ENCODE measurements at regions not wholly inside any gene's neighbourhood (a gene's known extent, or its start where the extent isn't known, plus 50 kb on each side); places are given as distances from the start of the nearest gene placed in this dataset.

GRCh38 chr6:12442455-12442854, 152.3 kb downstream of the EDN1 start:
- intact Hi-C loops (cut with DNase I), result no loop called here
- H3K4me3 ChIP-seq, result no peak overlapping the region
- no peaks in the 10 kb centered on the region for H3K4me1 ChIP-seq
- H3K27ac ChIP-seq, result no peak overlapping the region
- no peaks in the 10 kb centered on the region for H3K27me3 ChIP-seq
- no peaks in the 10 kb centered on the region for H3K36me3 ChIP-seq
- 63 to 80% methylated on average over 4 of the region's 4 CpGs for WGBS, 2 donors
- no peak for TF ChIP-seq CTCF (IDR thresholded peaks at IDR 0.05)
- no peak for TF ChIP-seq POLR2A (IDR thresholded peaks at IDR 0.05)
- no peak for DNase-seq
- H3K9me3 ChIP-seq, result no peaks in the 10 kb centered on the region

- 80 to 95% methylated on average over 1 of the region's 1 CpG for WGBS, 2 donors
- Histone ChIP-seq H3K36me3 (no peaks in the 10 kb centered on the region), H3K4me1 (no peaks in the 10 kb centered on the region), H3K9me3 (no peaks in the 10 kb centered on the region), H3K4me3 (no peak overlapping the region), H3K27me3 (no peaks in the 10 kb centered on the region), H3K27ac (no peak overlapping the region)
- TF ChIP-seq CTCF (IDR thresholded peaks at IDR 0.05) (no peak), POLR2A (IDR thresholded peaks at IDR 0.05) (no peak)
- DNase-seq, result no peak
- intact Hi-C loops (cut with DNase I), result no loop called here
Measured at GRCh38 chr6:12446394-12446793, 156.2 kb downstream of the EDN1 start.

GRCh38 chr6:12449447-12449846, 159.3 kb downstream of the EDN1 start:
- 81 to 92% methylated on average over 4 of the region's 4 CpGs for WGBS, 2 donors
- H3K9me3 ChIP-seq, result peaks cover 0 to 17% (median 6%) of the 10 kb centered on the region in 3 donors
- H3K4me1 ChIP-seq, result no peaks in the 10 kb centered on the region
- no peaks in the 10 kb centered on the region for H3K36me3 ChIP-seq
- no peak for DNase-seq
- H3K27ac ChIP-seq, result no peak overlapping the region
- TF ChIP-seq CTCF (IDR thresholded peaks at IDR 0.05), result no peak
- TF ChIP-seq POLR2A (IDR thresholded peaks at IDR 0.05), result no peak
- no peaks in the 10 kb centered on the region for H3K27me3 ChIP-seq
- H3K4me3 ChIP-seq, result no peak overlapping the region
- intact Hi-C loops (cut with DNase I), result no loop called here

GRCh38 chr6:12450467-12450866, 160.3 kb downstream of the EDN1 start:
- no peak overlapping the region for H3K4me3 ChIP-seq
- no peak for DNase-seq
- WGBS, 2 donors, result 91 to 95% methylated on average over 1 of the region's 1 CpG
- intact Hi-C loops (cut with DNase I), result no loop called here
- H3K36me3 ChIP-seq, result no peaks in the 10 kb centered on the region
- H3K27ac ChIP-seq, result no peak overlapping the region
- peaks cover 0 to 17% (median 6%) of the 10 kb centered on the region in 3 donors for H3K9me3 ChIP-seq
- TF ChIP-seq CTCF (IDR thresholded peaks at IDR 0.05), result no peak
- TF ChIP-seq POLR2A (IDR thresholded peaks at IDR 0.05), result no peak
- H3K4me1 ChIP-seq, result no peaks in the 10 kb centered on the region
- H3K27me3 ChIP-seq, result no peaks in the 10 kb centered on the region

GRCh38 chr6:12456343-12456742, 166.2 kb downstream of the EDN1 start:
- intact Hi-C loops (cut with DNase I), result no loop called here
- 86 to 94% methylated on average over 6 to 12 of the region's 12 CpGs for WGBS, 2 donors

More at GRCh38 chr6:12456343-12456742, 166.2 kb downstream of the EDN1 start:
- no peak for DNase-seq
- Histone ChIP-seq H3K4me1 (no peaks in the 10 kb centered on the region), H3K36me3 (no peaks in the 10 kb centered on the region), H3K9me3 (peaks cover 0 to 17% (median 6%) of the 10 kb centered on the region in 3 donors), H3K27me3 (no peaks in the 10 kb centered on the region), H3K4me3 (no peak overlapping the region), H3K27ac (no peak overlapping the region)
- TF ChIP-seq CTCF (IDR thresholded peaks at IDR 0.05) (no peak), POLR2A (IDR thresholded peaks at IDR 0.05) (no peak)

All from esophagus squamous epithelium (tissue), 5 donors.